ENCODE measurements at regions not wholly inside any gene's neighbourhood (a gene's known extent, or its start where the extent isn't known, plus 50 kb on each side); places are given as distances from the start of the nearest gene placed in this dataset.

DNA sequence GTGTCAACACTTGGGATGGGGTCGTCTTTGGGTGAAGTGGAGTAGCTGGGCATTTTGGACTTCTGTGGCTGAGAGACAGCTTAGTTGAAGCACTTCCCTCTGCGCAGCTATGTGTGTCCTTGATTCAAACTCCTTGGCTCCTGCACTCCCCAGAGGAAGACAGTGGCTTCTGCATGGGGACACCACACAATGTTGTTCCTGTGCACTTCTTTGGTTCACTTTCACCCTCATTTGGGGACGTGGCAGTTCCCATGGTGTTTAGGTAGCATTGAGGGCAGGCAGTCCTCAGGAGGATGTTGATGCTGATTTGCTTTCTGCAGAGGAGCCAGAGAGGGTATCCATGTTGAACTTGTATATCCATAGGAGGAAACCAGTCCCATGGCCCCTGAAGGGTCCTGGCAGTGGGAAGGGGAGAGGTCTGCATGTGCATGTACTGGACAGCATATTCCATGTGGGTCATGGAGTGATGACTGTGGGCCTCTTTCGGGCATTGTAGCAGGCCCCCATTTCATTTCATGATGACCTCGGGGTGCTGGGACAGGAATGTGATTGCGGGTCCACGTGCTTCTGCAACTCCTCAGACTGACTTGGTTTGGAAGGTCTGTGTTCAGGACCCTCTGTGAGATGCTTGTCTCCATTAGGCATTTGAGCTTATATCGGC, 135.4 kb downstream of the SNRPN start:
- no peak overlapping the region for H3K4me3 ChIP-seq (ENCODE audit: control insufficient read depth, low read depth, low read length)
- TF ChIP-seq, protein P1, sequence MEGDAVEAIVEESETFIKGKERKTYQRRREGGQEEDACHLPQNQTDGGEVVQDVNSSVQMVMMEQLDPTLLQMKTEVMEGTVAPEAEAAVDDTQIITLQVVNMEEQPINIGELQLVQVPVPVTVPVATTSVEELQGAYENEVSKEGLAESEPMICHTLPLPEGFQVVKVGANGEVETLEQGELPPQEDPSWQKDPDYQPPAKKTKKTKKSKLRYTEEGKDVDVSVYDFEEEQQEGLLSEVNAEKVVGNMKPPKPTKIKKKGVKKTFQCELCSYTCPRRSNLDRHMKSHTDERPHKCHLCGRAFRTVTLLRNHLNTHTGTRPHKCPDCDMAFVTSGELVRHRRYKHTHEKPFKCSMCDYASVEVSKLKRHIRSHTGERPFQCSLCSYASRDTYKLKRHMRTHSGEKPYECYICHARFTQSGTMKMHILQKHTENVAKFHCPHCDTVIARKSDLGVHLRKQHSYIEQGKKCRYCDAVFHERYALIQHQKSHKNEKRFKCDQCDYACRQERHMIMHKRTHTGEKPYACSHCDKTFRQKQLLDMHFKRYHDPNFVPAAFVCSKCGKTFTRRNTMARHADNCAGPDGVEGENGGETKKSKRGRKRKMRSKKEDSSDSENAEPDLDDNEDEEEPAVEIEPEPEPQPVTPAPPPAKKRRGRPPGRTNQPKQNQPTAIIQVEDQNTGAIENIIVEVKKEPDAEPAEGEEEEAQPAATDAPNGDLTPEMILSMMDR (IDR thresholded peaks at IDR 0.05; ENCODE audit: control insufficient read depth, insufficient read depth, low read depth, low read length, missing control alignments) = no peak
- DNase-seq (ENCODE audit: low read depth) = no peak

DNA sequence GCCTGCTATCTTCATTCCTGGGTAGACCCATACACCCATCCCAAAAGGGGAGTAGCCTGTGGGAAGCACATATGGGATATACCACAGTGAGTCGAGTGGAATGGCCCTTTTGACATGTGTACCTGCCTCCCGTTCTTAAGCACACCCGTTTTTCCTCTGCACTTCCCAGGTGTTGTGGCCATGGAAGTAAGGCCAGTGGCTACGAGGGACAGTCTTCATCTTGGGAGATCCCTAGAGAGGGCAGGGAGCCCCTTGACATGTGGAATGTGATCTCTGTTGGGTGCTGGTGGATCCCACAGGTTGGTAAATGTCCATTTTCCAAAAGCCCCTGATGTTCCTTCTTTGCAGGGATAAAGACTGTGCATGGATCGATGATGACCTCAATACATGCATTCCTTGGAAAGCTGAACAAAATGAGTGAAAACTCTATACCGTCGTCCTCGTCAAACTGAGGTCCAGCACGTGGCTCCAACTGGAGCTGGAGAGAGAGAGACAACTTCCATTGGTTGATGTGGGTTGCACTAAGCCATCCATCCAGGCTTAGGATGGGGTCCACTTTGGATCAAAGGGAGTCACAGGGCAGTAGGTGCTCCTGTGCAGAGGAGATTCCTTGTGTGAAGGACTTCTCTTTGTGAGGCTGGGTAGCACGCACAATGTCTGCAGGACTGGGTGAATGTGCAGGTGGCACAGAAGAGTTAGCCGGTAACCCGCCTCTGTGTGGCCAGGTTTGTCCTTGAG, 136.8 kb downstream of the SNRPN start:
- TF ChIP-seq, protein P1 (IDR thresholded peaks at IDR 0.05; ENCODE audit: control insufficient read depth, insufficient read depth, low read depth, low read length, missing control alignments) = no peak
- no peak for DNase-seq (ENCODE audit: low read depth)
- H3K4me3 ChIP-seq (ENCODE audit: control insufficient read depth, low read depth, low read length) = no peak overlapping the region

DNA sequence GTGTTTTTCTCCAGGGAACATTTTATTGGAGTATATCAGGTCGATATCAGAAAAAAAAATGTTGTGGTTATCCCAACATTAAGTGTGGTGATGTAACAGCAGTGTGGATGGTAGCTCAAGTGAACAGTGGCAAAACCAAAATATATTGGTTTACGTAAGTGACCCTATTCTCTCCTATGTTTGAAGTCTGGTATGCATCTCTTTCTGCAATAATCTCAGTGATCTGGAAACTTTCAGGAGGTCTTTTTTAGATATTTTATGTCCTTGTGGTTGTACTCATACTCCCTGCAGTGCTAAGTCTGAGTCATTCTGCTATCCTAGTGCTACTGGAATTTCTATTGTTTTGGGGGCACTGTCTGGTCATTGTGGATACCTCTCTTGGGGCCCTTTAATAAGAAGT, 137.9 kb downstream of the SNRPN start:
- no peak overlapping the region for H3K4me3 ChIP-seq (ENCODE audit: control insufficient read depth, low read depth, low read length)
- DNase-seq (ENCODE audit: low read depth) = no peak
- TF ChIP-seq, protein P1 (IDR thresholded peaks at IDR 0.05; ENCODE audit: control insufficient read depth, insufficient read depth, low read depth, low read length, missing control alignments) = no peak

DNA sequence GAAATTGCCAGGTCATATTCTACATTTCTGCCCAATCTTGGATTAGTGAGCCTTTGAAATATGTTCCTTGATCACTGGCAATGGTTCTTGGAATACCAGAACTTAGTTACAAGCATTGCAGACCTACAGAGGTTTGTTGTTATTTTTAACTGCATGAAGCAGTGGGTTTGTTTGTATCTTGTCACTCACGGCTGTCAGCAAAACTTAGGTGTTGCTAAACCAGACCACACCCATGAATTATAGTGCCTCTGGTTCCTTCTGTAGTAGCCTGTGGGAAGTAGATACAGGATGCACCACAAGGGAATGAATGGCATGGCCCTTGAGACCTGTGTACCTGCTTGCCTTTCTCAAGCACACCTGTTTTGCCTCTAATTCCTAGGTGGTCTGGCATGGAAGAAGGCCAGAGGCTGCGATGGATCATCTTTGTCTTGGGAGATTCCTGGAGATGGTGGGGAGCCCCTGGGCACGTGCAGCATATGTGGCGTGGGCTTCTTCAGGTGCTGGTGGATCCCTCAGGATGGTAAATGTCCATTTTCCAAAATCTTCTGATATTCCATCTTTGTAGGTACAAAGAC, 138.8 kb downstream of the SNRPN start:
- TF ChIP-seq, protein P1 (IDR thresholded peaks at IDR 0.05; ENCODE audit: control insufficient read depth, insufficient read depth, low read depth, low read length, missing control alignments) = no peak
- no peak for DNase-seq (ENCODE audit: low read depth)
- no peak overlapping the region for H3K4me3 ChIP-seq (ENCODE audit: control insufficient read depth, low read depth, low read length)

DNA sequence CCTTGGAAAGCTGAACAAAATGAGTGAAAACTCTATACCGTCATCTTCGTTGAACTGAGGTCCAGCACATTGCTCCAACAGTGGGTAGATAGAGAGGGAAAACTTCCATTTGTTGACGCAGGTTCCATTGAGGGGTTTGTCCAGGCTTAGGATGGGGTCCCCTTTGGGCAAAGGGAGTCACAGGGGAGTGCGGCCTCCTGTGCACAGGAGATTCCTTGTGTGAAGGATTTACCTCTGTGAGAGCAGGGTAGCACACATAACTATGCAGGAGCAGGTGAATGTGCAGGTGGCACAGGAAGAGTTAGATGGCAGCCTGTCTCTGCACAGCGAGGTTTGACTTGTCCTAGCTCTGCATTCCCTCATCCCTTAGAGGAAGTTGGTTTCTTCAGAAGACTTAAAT, 139.3 kb downstream of the SNRPN start:
- TF ChIP-seq, protein P1 (IDR thresholded peaks at IDR 0.05; ENCODE audit: control insufficient read depth, insufficient read depth, low read depth, low read length, missing control alignments) = no peak
- DNase-seq (ENCODE audit: low read depth) = no peak
- H3K4me3 ChIP-seq (ENCODE audit: control insufficient read depth, low read depth, low read length) = no peak overlapping the region

DNA sequence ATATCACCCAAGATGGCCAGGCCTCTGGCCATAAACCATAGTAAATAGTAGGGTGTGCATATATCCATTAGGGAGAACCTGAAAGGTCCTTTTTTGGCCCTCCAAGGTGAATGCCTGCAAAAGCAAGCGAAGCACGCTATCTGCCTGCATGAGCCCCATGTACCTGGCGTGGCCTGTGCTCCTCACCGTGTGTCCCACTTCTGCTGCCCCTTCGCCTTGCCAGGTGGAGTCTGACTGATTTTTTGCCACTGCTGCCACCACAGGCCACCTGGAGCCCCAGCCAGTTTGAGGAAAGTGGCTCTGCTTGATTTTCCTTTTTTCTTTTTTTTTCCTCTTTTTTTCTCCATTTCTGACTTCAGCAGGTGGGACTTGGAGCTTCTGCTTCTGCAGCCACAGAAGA, 139.7 kb downstream of the SNRPN start:
- H3K4me3 ChIP-seq (ENCODE audit: control insufficient read depth, low read depth, low read length) = no peak overlapping the region
- TF ChIP-seq, protein P1 (IDR thresholded peaks at IDR 0.05; ENCODE audit: control insufficient read depth, insufficient read depth, low read depth, low read length, missing control alignments) = no peak
- no peak for DNase-seq (ENCODE audit: low read depth)
